ENCODE measurements at regions not wholly inside any gene's neighbourhood (a gene's known extent, or its start where the extent isn't known, plus 50 kb on each side); places are given as distances from the start of the nearest gene placed in this dataset.

GRCh38 chr17:33809748-33810147 is 445.3 kb upstream of the CCL2 start:
- in situ Hi-C loops (cut with MboI; ENCODE audit: low sequenced_read_pairs), result no loop called here

GRCh38 chr17:33811004-33811760 is 443.9 kb upstream of the CCL2 start:
- in situ Hi-C loops (cut with MboI; ENCODE audit: low sequenced_read_pairs), result no loop called here

GRCh38 chr17:33811984-33812577 is 443.0 kb upstream of the CCL2 start:
- in situ Hi-C loops (cut with MboI; ENCODE audit: low sequenced_read_pairs), result no loop called here

GRCh38 chr17:33814852-33815251 is 440.2 kb upstream of the CCL2 start:
- in situ Hi-C loops (cut with MboI; ENCODE audit: low sequenced_read_pairs), result no loop called here

- in situ Hi-C loops (cut with MboI; ENCODE audit: low sequenced_read_pairs), result no loop called here
Measured at GRCh38 chr17:33816036-33816435, 439.0 kb upstream of the CCL2 start.

GRCh38 chr17:33816842-33817617 is 438.1 kb upstream of the CCL2 start:
- in situ Hi-C loops (cut with MboI; ENCODE audit: low sequenced_read_pairs), result no loop called here

- in situ Hi-C loops (cut with MboI; ENCODE audit: low sequenced_read_pairs), result no loop called here
Measured at GRCh38 chr17:33819539-33819938, 435.5 kb upstream of the CCL2 start.

GRCh38 chr17:33832262-33832661 is 422.8 kb upstream of the CCL2 start:
- in situ Hi-C loops (cut with MboI; ENCODE audit: low sequenced_read_pairs), result no loop called here

- in situ Hi-C loops (cut with MboI; ENCODE audit: low sequenced_read_pairs), result no loop called here
Measured at GRCh38 chr17:33837281-33837680, 417.8 kb upstream of the CCL2 start.

GRCh38 chr17:33838281-33838680 is 416.8 kb upstream of the CCL2 start:
- in situ Hi-C loops (cut with MboI; ENCODE audit: low sequenced_read_pairs), result no loop called here

- in situ Hi-C loops (cut with MboI; ENCODE audit: low sequenced_read_pairs), result no loop called here
Measured at GRCh38 chr17:33847900-33848299, 407.2 kb upstream of the CCL2 start.

- in situ Hi-C loops (cut with MboI; ENCODE audit: low sequenced_read_pairs), result no loop called here
Measured at GRCh38 chr17:33848433-33848832, 406.7 kb upstream of the CCL2 start.

GRCh38 chr17:33854596-33854995 is 400.5 kb upstream of the CCL2 start:
- in situ Hi-C loops (cut with MboI; ENCODE audit: low sequenced_read_pairs), result no loop called here

GRCh38 chr17:33858121-33858520 is 397.0 kb upstream of the CCL2 start:
- in situ Hi-C loops (cut with MboI; ENCODE audit: low sequenced_read_pairs), result no loop called here

GRCh38 chr17:33858682-33859081 is 396.4 kb upstream of the CCL2 start:
- in situ Hi-C loops (cut with MboI; ENCODE audit: low sequenced_read_pairs), result no loop called here

- in situ Hi-C loops (cut with MboI; ENCODE audit: low sequenced_read_pairs), result no loop called here
Measured at GRCh38 chr17:33862772-33863602, 392.1 kb upstream of the CCL2 start.

- in situ Hi-C loops (cut with MboI; ENCODE audit: low sequenced_read_pairs), result no loop called here
Measured at GRCh38 chr17:33864758-33865229, 390.3 kb upstream of the CCL2 start.

GRCh38 chr17:33868899-33869298 is 386.2 kb upstream of the CCL2 start:
- in situ Hi-C loops (cut with MboI; ENCODE audit: low sequenced_read_pairs), result no loop called here

GRCh38 chr17:33870936-33871335 is 384.1 kb upstream of the CCL2 start:
- in situ Hi-C loops (cut with MboI; ENCODE audit: low sequenced_read_pairs), result no loop called here

- in situ Hi-C loops (cut with MboI; ENCODE audit: low sequenced_read_pairs), result no loop called here
Measured at GRCh38 chr17:33871720-33872540, 383.2 kb upstream of the CCL2 start.
